HS-5 (cell line): ENCODE measurements at regions not wholly inside any gene's neighbourhood (a gene's known extent, or its start where the extent isn't known, plus 50 kb on each side); places are given as distances from the start of the nearest gene placed in this dataset.
"Not testable (repeated sequence)": the region's sequence is repeated elsewhere in the genome, so short reads cannot be mapped to it uniquely, and the experiment has no call there.

Source experiments
- DNase-seq: peaks from one replicate; pipeline ENCODE4 v3.0.0-alpha.2; 2012; ENCODE audit warnings: low read depth

GRCh38 chr9:103397868-103398600 is 402.9 kb downstream of the CYLC2 start:
- peak; percentile 47 for DNase-seq

- no peak for DNase-seq
Observed at GRCh38 chr9:103399535-103399934, 404.4 kb downstream of the CYLC2 start.

- no peak for DNase-seq
Observed at GRCh38 chr9:103407260-103407659, 412.1 kb downstream of the CYLC2 start.

- DNase-seq, result no peak
Observed at GRCh38 chr9:103410059-103410458, 414.9 kb downstream of the CYLC2 start.

GRCh38 chr9:103427696-103428095 is 432.6 kb downstream of the CYLC2 start:
- DNase-seq, result no peak

- no peak for DNase-seq
Observed at GRCh38 chr9:103430469-103430868, 435.3 kb downstream of the CYLC2 start.

GRCh38 chr9:103431809-103432208 is 436.7 kb downstream of the CYLC2 start:
- no peak for DNase-seq

GRCh38 chr9:103444176-103444575 is 449.0 kb downstream of the CYLC2 start:
- no peak for DNase-seq

GRCh38 chr9:103458826-103459225 is 463.7 kb downstream of the CYLC2 start:
- DNase-seq, result no peak

GRCh38 chr9:103471241-103471640 is 476.1 kb downstream of the CYLC2 start:
- DNase-seq, result no peak

GRCh38 chr9:103474156-103474555 is 479.0 kb downstream of the CYLC2 start:
- DNase-seq, result no peak

- no peak for DNase-seq
Observed at GRCh38 chr9:103483471-103484096, 488.5 kb downstream of the CYLC2 start.

GRCh38 chr9:103485138-103485537 is 490.0 kb downstream of the CYLC2 start:
- DNase-seq, result no peak

- no peak for DNase-seq
Observed at GRCh38 chr9:103514767-103515166, 519.6 kb downstream of the CYLC2 start.

GRCh38 chr9:103522409-103522808 is 527.3 kb downstream of the CYLC2 start:
- DNase-seq, result no peak

GRCh38 chr9:103530934-103531333 is 535.8 kb downstream of the CYLC2 start:
- DNase-seq, result no peak

GRCh38 chr9:103533318-103533717 is 538.2 kb downstream of the CYLC2 start:
- no peak for DNase-seq

- DNase-seq, result no peak
Observed at GRCh38 chr9:103537426-103537825, 542.3 kb downstream of the CYLC2 start.

- no peak for DNase-seq
Observed at GRCh38 chr9:103545260-103545659, 548.8 kb upstream of the SMC2 start.

- no peak for DNase-seq
Observed at GRCh38 chr9:103552712-103553111, 541.4 kb upstream of the SMC2 start.

- DNase-seq, result peak; percentile 56
Observed at GRCh38 chr9:103574056-103574455, 520.1 kb upstream of the SMC2 start.

- no peak for DNase-seq
Observed at GRCh38 chr9:103586721-103587120, 507.4 kb upstream of the SMC2 start.

- no peak for DNase-seq
Observed at GRCh38 chr9:103601287-103601686, 492.8 kb upstream of the SMC2 start.

- DNase-seq, result not testable (repeated sequence)
Observed at GRCh38 chr9:103611950-103612349, 482.2 kb upstream of the SMC2 start.
